Kidney (tissue), 13 donors: ENCODE measurements at regions not wholly inside any gene's neighbourhood (a gene's known extent, or its start where the extent isn't known, plus 50 kb on each side); places are given as distances from the start of the nearest gene placed in this dataset.

Source experiments
- DNase-seq, 5 donors: peaks; one replicate each; pipeline ENCODE4 v3.0.0-alpha.2; 2013 to 2020
- FAIRE-seq: peaks from 2 replicates; lab custom pipeline; 2012; peaks lifted over from hg19 to GRCh38; lab: Jason Lieb, UNC
- H3K27ac ChIP-seq, 2 donors: one replicate each; pipeline ENCODE4 v1.7.0; 2013; ENCODE audit warnings: low read depth in 2 of 2, low read length in 2 of 2, inconsistent platforms in 1 of 2
- H3K27me3 ChIP-seq: one replicate; pipeline ENCODE4 v1.7.1; 2013; ENCODE audit warnings: low read length, inconsistent platforms; ENCODE audit not compliant: control insufficient read depth, insufficient read depth
- H3K36me3 ChIP-seq, 3 donors: one replicate each; pipeline versions ENCODE4 v1.7.0 to v1.7.1; 2013; ENCODE audit warnings: low read length in 3 of 3, control low read depth in 1 of 3, inconsistent platforms in 1 of 3; ENCODE audit not compliant: insufficient read depth in 3 of 3, control insufficient read depth in 2 of 3
- H3K4me1 ChIP-seq, 3 donors: one replicate each; pipeline versions ENCODE4 v1.7.0 to v1.7.1; 2013; ENCODE audit warnings: low read length in 3 of 3, inconsistent platforms in 1 of 3, low read depth in 1 of 3; ENCODE audit not compliant: control insufficient read depth in 2 of 3, insufficient read depth in 2 of 3
- H3K4me3 ChIP-seq, 3 donors: one replicate each; pipeline versions ENCODE4 v1.7.0 to v1.8.1; 2013; ENCODE audit warnings: low read length in 3 of 3, control low read depth in 1 of 3, inconsistent platforms in 1 of 3
- H3K9ac ChIP-seq, 3 donors: one replicate each; pipeline versions ENCODE4 v1.7.0 to v1.7.1; 2013; ENCODE audit warnings: low read length in 3 of 3, control low read depth in 1 of 3, inconsistent platforms in 1 of 3
- H3K9me3 ChIP-seq, 3 donors: one replicate each; pipeline versions ENCODE4 v1.7.0 to v1.7.1; 2013; ENCODE audit warnings: low read length in 3 of 3, control low read depth in 1 of 3, inconsistent platforms in 1 of 3; ENCODE audit not compliant: control insufficient read depth in 2 of 3, insufficient read depth in 1 of 3
- CTCF ChIP-seq: IDR thresholded peaks from 3 replicates; pipeline ENCODE4 v1.5.1; 2012; ENCODE audit warnings: mild to moderate bottlenecking, moderate library complexity, borderline replicate concordance; ENCODE audit not compliant: insufficient read depth; ENCODE audit errors: extremely low read depth
- intact Hi-C: fragments of 100-400 bp; cut with DNase I; formaldehyde crosslinking; loops from one replicate; pipeline ENCODE4 v1.11.1; 2022
- donor health status: control.
- donor health status: control.
- donor health status: control.
- donor health status: control.
- donor health status: control.
- donor health status: DM: yes; HTN: yes; CAD: no.
- donor health status: Normal renal cell carcinoma (clear cell type).

GRCh38 chr7:53993224-53993623 lies 549.0 kb upstream of the VSTM2A start:
- no peak overlapping the region for H3K4me3 ChIP-seq
- no peaks in the 10 kb centered on the region for H3K27me3 ChIP-seq
- no peak overlapping the region for H3K27ac ChIP-seq
- TF ChIP-seq CTCF = no peak
- H3K4me1 ChIP-seq = no peaks in the 10 kb centered on the region
- H3K9me3 ChIP-seq = no peaks in the 10 kb centered on the region
- DNase-seq (no peak), FAIRE-seq (no peak)
- no peak overlapping the region for H3K9ac ChIP-seq
- H3K36me3 ChIP-seq = no peaks in the 10 kb centered on the region
- intact Hi-C loops = no loop called here

- no peak for FAIRE-seq
Observed at GRCh38 chr7:53996876-53997275, 545.3 kb upstream of the VSTM2A start.

GRCh38 chr7:54014765-54015164 lies 527.4 kb upstream of the VSTM2A start:
- Histone ChIP-seq H3K9ac (no peak overlapping the region), H3K4me3 (no peak overlapping the region), H3K27me3 (no peaks in the 10 kb centered on the region), H3K27ac (no peak overlapping the region), H3K9me3 (no peaks in the 10 kb centered on the region), H3K36me3 (no peaks in the 10 kb centered on the region), H3K4me1 (no peaks in the 10 kb centered on the region)
- FAIRE-seq (no peak), DNase-seq (no peak)
- no peak for TF ChIP-seq CTCF
- intact Hi-C loops = no loop called here

More at GRCh38 chr7:53996876-53997275, 545.3 kb upstream of the VSTM2A start:
- Histone ChIP-seq H3K27me3 (no peaks in the 10 kb centered on the region), H3K4me1 (no peaks in the 10 kb centered on the region), H3K9me3 (no peaks in the 10 kb centered on the region), H3K27ac (no peak overlapping the region), H3K9ac (no peak overlapping the region), H3K36me3 (no peaks in the 10 kb centered on the region), H3K4me3 (no peak overlapping the region)
- DNase-seq = no peak
- no peak for TF ChIP-seq CTCF
- intact Hi-C loops = no loop called here

GRCh38 chr7:54015251-54015650 lies 526.9 kb upstream of the VSTM2A start:
- FAIRE-seq (no peak), DNase-seq (no peak)
- no peak overlapping the region for H3K9ac ChIP-seq
- no peaks in the 10 kb centered on the region for H3K36me3 ChIP-seq
- intact Hi-C loops = no loop called here
- no peaks in the 10 kb centered on the region for H3K9me3 ChIP-seq
- no peak for TF ChIP-seq CTCF
- no peak overlapping the region for H3K4me3 ChIP-seq
- H3K27ac ChIP-seq = no peak overlapping the region
- no peaks in the 10 kb centered on the region for H3K27me3 ChIP-seq
- no peaks in the 10 kb centered on the region for H3K4me1 ChIP-seq
